BJ (cell line): ENCODE measurements at regions not wholly inside any gene's neighbourhood (a gene's known extent, or its start where the extent isn't known, plus 50 kb on each side); places are given as distances from the start of the nearest gene placed in this dataset.

ENCODE experiments used
- CTCF ChIA-PET: fragments of 350-600 bp; formaldehyde crosslinking; extraction: SDS; loops from one replicate; lab custom pipeline; 2021; ENCODE audit warnings: antibody characterized with exemption, inconsistent platforms; lab: Yijun Ruan, JAX
- POLR2A ChIA-PET: fragments of 300-600 bp; sonication (Branson Sonifier 250); formaldehyde crosslinking; extraction: SDS; loops from one replicate; lab custom pipeline; 2021; ENCODE audit warnings: antibody characterized with exemption; lab: Charles Lee
- DNase-seq: peaks from one replicate; pipeline ENCODE4 v3.0.0-alpha.2; 2011; ENCODE audit warnings: low read depth
- H3K27me3 ChIP-seq: 2 replicates; pipeline ENCODE4 v1.6.0; 2011; ENCODE audit warnings: low read length; ENCODE audit not compliant: control insufficient read depth, insufficient read depth
- H3K36me3 ChIP-seq: 2 replicates; pipeline ENCODE4 v1.5.1; 2011; ENCODE audit warnings: low read length; ENCODE audit not compliant: control insufficient read depth, insufficient read depth
- H3K4me3 ChIP-seq: 2 replicates; pipeline ENCODE4 v1.5.1; 2011; ENCODE audit warnings: low read depth, mild to moderate bottlenecking, control low read depth, low read length
- CTCF ChIP-seq: IDR thresholded peaks from 2 replicates; pipeline ENCODE4 v1.5.1; 2011; ENCODE audit warnings: low read depth, mild to moderate bottlenecking, control low read depth, inconsistent platforms, low read length, moderate library complexity; ENCODE audit not compliant: insufficient read depth

- Histone ChIP-seq H3K36me3 (no peaks in the 10 kb centered on the region), H3K27me3 (no peaks in the 10 kb centered on the region), H3K4me3 (no peak overlapping the region)
- ChIA-PET POLR2A (no interaction called here), CTCF (no interaction called here)
- no peak for DNase-seq
- no peak for TF ChIP-seq CTCF
Observed at GRCh38 chr7:144987686-144988085, 151.8 kb upstream of the TPK1 start.

DNA sequence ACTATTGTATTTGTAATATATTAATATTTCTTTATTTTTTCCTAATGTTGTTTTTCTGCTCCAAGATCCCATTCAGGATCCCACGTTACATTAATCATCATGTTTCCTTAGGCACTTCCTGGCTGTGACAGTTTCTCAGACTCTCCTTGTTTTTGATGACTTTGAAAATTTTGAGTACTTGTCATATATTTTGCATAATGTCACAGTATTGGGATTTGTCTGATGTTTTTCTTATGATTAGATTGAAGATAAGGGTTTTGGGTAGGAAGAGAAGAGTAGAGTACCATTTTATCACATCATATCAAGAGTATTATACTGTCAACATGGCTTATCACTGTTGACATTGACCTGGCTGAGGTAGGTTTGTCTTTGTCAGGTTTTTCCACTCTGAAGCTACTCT is 146.3 kb upstream of the TPK1 start:
- no peak for TF ChIP-seq CTCF
- Histone ChIP-seq H3K36me3 (no peaks in the 10 kb centered on the region), H3K4me3 (no peak overlapping the region), H3K27me3 (no peaks in the 10 kb centered on the region)
- CTCF ChIA-PET = no interaction called here
- DNase-seq = no peak
- POLR2A ChIA-PET = no interaction called here

- ChIA-PET POLR2A (no interaction called here), CTCF (no interaction called here)
- Histone ChIP-seq H3K36me3 (no peaks in the 10 kb centered on the region), H3K27me3 (no peaks in the 10 kb centered on the region), H3K4me3 (no peak overlapping the region)
- no peak for TF ChIP-seq CTCF
- DNase-seq = no peak
Observed at GRCh38 chr7:144975882-144976281, 140.0 kb upstream of the TPK1 start.

- no peak for TF ChIP-seq CTCF
- Histone ChIP-seq H3K27me3 (no peaks in the 10 kb centered on the region), H3K36me3 (no peaks in the 10 kb centered on the region), H3K4me3 (no peak overlapping the region)
- no peak for DNase-seq
- ChIA-PET CTCF (no interaction called here), POLR2A (no interaction called here)
Observed at GRCh38 chr7:144969787-144970186, 133.9 kb upstream of the TPK1 start.

- CTCF ChIA-PET = interaction anchor here (0.6 kb wide), 1 partner anchor 496 kb away, joined by 5 read pairs; no protein-coding TSS in a partner anchor
- no peak overlapping the region for H3K4me3 ChIP-seq
- H3K36me3 ChIP-seq = no peaks in the 10 kb centered on the region
- H3K27me3 ChIP-seq = no peaks in the 10 kb centered on the region
- DNase-seq = no peak
- POLR2A ChIA-PET = no interaction called here
- no peak for TF ChIP-seq CTCF
Observed at GRCh38 chr7:144960763-144961162, 124.9 kb upstream of the TPK1 start.
